ENCODE measurements at regions not wholly inside any gene's neighbourhood (a gene's known extent, or its start where the extent isn't known, plus 50 kb on each side); places are given as distances from the start of the nearest gene placed in this dataset.

GRCh38 chr2:146994246-146994645 lies 850.6 kb upstream of the ACVR2A start:
- TF ChIP-seq CTCF (IDR thresholded peaks at IDR 0.05): no peak
- Mint-ChIP-seq H3K4me3 (ENCODE audit: unreplicated experiment) (no peak overlapping the region), H3K9me3 (ENCODE audit: low read depth) (no peaks in the 10 kb centered on the region), H3K27ac (ENCODE audit: unreplicated experiment) (no peak overlapping the region), H3K4me1 (ENCODE audit: low read depth) (peaks cover 15% of the 10 kb centered on the region), H3K36me3 (ENCODE audit: low read depth) (no peaks in the 10 kb centered on the region), H3K27me3 (ENCODE audit: low read depth) (no peaks in the 10 kb centered on the region)
- DNase-seq (ENCODE audit: low spot score): no peak

- H3K27ac Mint-ChIP-seq (ENCODE audit: unreplicated experiment): no peak overlapping the region
- DNase-seq (ENCODE audit: low spot score): no peak
- peaks cover 15% of the 10 kb centered on the region for H3K4me1 Mint-ChIP-seq (ENCODE audit: low read depth)
- TF ChIP-seq CTCF (IDR thresholded peaks at IDR 0.05): no peak
- H3K36me3 Mint-ChIP-seq (ENCODE audit: low read depth): no peaks in the 10 kb centered on the region
- H3K4me3 Mint-ChIP-seq (ENCODE audit: unreplicated experiment): no peak overlapping the region
- no peaks in the 10 kb centered on the region for H3K27me3 Mint-ChIP-seq (ENCODE audit: low read depth)
- no peaks in the 10 kb centered on the region for H3K9me3 Mint-ChIP-seq (ENCODE audit: low read depth)
Measured at GRCh38 chr2:146992466-146992865, 852.4 kb upstream of the ACVR2A start.

- DNase-seq (ENCODE audit: low spot score): no peak
- TF ChIP-seq CTCF (IDR thresholded peaks at IDR 0.05): no peak
- H3K36me3 Mint-ChIP-seq (ENCODE audit: low read depth): no peaks in the 10 kb centered on the region
- no peaks in the 10 kb centered on the region for H3K9me3 Mint-ChIP-seq (ENCODE audit: low read depth)
- no peaks in the 10 kb centered on the region for H3K27me3 Mint-ChIP-seq (ENCODE audit: low read depth)
- no peak overlapping the region for H3K4me3 Mint-ChIP-seq (ENCODE audit: unreplicated experiment)
- peaks cover 15% of the 10 kb centered on the region for H3K4me1 Mint-ChIP-seq (ENCODE audit: low read depth)
- no peak overlapping the region for H3K27ac Mint-ChIP-seq (ENCODE audit: unreplicated experiment)
Measured at GRCh38 chr2:146992057-146992456, 852.8 kb upstream of the ACVR2A start.

GRCh38 chr2:146990311-146991054 lies 854.3 kb upstream of the ACVR2A start:
- Mint-ChIP-seq H3K36me3 (ENCODE audit: low read depth) (no peaks in the 10 kb centered on the region), H3K27ac (ENCODE audit: unreplicated experiment) (peak overlapping the region; percentile 30), H3K4me3 (ENCODE audit: unreplicated experiment) (no peak overlapping the region), H3K27me3 (ENCODE audit: low read depth) (no peaks in the 10 kb centered on the region), H3K4me1 (ENCODE audit: low read depth) (peaks cover 15% of the 10 kb centered on the region), H3K9me3 (ENCODE audit: low read depth) (no peaks in the 10 kb centered on the region)
- no peak for DNase-seq (ENCODE audit: low spot score)
- no peak for TF ChIP-seq CTCF (IDR thresholded peaks at IDR 0.05)

- Mint-ChIP-seq H3K4me3 (ENCODE audit: unreplicated experiment) (no peak overlapping the region), H3K27ac (ENCODE audit: unreplicated experiment) (no peak overlapping the region), H3K9me3 (ENCODE audit: low read depth) (no peaks in the 10 kb centered on the region), H3K36me3 (ENCODE audit: low read depth) (no peaks in the 10 kb centered on the region), H3K27me3 (ENCODE audit: low read depth) (no peaks in the 10 kb centered on the region), H3K4me1 (ENCODE audit: low read depth) (peaks cover 15% of the 10 kb centered on the region)
- no peak for DNase-seq (ENCODE audit: low spot score)
- TF ChIP-seq CTCF (IDR thresholded peaks at IDR 0.05): no peak
Measured at GRCh38 chr2:146989741-146990140, 855.1 kb upstream of the ACVR2A start.
